GM13977 (cell line): ENCODE measurements at regions not wholly inside any gene's neighbourhood (a gene's known extent, or its start where the extent isn't known, plus 50 kb on each side); places are given as distances from the start of the nearest gene placed in this dataset.

Experiments used
- DNase-seq: peaks from one replicate; pipeline ENCODE4 v3.0.0; 2012; ENCODE audit warnings: low spot score
- in situ Hi-C: fragments of 300-500 bp; cut with MboI; formaldehyde crosslinking; loops from one replicate; pipeline ENCODE4 v1.12.0; 2022; ENCODE audit warnings: low sequenced_read_pairs, low pct_unique_long_range_greater_than_20kb, mixed read lengths, inconsistent platforms; ENCODE audit not compliant: unreplicated experiment
- TF ChIP-seq, protein P1 (sequence below): IDR thresholded peaks from 2 replicates; pipeline ENCODE4 v1.5.1; 2012; ENCODE audit warnings: mild to moderate bottlenecking, control low read depth; ENCODE audit not compliant: insufficient read depth; ENCODE audit errors: extremely low read depth, missing control alignments

DNA sequence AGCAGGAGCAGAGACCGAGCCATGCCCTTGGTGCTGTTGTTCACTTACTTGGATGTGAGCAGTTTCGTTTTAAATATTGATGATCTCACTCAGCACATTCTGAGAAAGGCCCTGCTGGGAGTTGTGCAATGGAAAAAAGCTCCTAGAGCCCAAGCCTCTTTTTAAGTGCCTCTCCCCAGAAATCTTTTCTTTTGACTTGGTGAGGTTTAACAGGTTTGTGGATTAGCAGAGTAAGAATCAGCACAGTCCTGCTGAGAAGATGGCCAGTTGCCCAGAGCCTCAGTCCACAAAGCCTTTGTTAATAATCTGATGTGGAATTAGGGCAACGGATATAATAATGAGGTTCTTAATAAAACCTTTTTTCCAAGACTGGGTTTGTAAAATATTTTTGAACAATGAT, 157.5 kb upstream of the ATP6AP2 start:
- in situ Hi-C loops: no loop called here
- DNase-seq: no peak
- TF ChIP-seq, protein P1, sequence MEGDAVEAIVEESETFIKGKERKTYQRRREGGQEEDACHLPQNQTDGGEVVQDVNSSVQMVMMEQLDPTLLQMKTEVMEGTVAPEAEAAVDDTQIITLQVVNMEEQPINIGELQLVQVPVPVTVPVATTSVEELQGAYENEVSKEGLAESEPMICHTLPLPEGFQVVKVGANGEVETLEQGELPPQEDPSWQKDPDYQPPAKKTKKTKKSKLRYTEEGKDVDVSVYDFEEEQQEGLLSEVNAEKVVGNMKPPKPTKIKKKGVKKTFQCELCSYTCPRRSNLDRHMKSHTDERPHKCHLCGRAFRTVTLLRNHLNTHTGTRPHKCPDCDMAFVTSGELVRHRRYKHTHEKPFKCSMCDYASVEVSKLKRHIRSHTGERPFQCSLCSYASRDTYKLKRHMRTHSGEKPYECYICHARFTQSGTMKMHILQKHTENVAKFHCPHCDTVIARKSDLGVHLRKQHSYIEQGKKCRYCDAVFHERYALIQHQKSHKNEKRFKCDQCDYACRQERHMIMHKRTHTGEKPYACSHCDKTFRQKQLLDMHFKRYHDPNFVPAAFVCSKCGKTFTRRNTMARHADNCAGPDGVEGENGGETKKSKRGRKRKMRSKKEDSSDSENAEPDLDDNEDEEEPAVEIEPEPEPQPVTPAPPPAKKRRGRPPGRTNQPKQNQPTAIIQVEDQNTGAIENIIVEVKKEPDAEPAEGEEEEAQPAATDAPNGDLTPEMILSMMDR: no peak

DNA sequence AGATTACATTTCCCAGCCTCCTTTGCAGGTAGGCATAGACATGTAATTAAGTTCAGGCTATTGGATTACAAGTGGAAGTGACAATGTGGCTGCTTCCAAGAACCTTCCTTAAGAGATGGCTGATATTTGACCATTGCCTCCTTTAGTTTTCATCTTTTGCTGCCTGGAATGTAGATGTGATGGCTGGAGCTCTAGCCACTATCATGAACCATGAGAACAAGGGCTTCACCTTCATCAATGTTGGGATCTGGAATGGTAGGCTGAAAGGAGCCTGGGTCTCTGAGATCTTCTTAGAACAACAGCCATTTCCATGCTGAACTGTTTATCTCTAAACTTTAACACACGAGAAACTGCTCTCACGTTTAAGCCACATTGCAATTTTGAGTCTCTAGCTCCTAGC, 158.7 kb upstream of the ATP6AP2 start:
- in situ Hi-C loops: no loop called here
- DNase-seq: no peak
- TF ChIP-seq, protein P1: no peak

DNA sequence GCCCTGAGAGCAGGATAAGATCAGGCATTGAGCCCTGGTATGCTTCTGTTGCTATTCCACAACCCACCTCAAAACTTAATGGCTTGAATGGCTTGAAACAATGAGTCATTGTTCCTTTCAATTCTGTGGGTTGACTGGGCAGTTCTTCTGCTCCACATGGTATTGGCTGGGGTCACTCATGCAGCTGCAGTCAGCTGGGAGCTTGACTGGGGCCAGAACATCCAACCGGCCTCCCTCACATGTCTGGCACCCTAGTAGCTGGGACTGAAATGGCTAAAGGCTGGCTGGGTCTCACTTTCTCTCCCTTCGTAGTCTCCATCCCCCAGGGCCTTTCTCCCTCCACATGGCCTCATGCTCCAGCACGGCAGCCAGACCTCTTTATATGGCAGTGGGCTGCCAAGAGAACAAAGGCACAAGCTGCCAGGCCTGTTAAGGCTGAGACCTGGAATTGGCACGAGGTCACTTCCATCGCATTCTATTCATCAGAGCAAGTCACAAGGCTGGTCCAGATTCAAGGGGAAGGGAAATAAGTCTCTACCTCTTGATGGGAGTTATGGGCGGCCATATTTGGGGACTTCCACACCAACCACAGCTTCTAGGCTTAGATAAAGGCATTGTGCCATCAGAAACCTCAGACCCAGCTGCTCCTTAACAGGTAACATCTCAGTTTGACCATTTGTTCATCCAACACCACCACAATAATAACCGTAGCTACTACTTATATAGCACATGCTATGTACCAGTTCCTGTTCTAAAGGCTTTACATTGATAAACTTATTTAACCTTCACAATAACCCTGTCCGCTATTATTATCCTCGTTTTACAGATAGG, 159.7 kb upstream of the ATP6AP2 start:
- no peak for DNase-seq
- in situ Hi-C loops: no loop called here
- TF ChIP-seq, protein P1: no peak

DNA sequence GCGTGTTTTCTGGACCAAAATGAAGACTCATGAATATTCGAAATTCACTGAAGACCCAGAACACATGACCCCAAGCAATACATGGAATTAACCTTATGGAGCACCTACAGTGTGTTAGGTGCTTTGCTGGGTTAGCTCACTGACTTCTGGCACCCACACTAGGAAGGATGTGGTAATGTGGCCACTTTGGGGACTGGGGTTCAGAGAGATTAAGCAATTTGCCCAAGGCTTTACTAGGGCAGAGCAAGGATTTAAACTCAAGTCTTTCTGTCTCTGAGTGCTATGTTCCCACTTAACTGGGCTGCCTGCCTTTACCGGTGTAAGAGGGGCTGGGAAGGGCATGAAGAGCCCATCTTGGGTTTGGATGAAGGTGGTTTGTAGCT, 162.0 kb upstream of the ATP6AP2 start:
- in situ Hi-C loops: no loop called here
- TF ChIP-seq, protein P1: no peak
- DNase-seq: no peak

DNA sequence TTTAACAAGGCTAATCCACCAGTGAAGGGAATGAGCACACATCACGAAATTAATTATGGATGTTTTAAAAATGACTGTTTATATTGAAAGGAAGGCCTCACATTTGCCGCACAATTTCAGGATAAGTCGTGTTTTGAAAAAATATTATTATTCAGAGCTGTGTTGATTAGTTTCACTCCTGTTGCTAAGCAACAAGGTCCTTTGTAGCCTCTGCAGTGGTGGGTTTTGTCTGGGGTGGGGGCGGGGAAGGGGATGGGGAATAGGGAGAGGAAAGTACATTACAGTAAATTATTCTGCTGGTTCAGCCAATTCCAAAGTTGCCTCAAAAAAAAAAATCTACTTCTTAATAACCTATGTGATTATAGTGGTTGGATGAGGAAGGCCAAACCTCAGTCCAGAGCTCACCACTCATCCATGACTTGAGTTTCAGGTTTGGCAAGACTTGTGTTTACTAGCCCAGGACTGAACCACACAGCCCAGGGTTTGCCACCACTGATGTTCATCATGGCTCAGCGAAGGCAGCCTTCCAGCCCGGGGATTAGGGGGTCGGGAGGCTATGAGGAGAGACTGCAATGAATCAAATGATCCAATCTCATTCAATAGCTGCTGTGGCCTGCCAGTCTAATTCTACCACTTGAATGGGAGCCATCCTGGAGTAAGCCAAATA, 162.5 kb upstream of the ATP6AP2 start:
- TF ChIP-seq, protein P1: no peak
- DNase-seq: no peak
- in situ Hi-C loops: no loop called here

DNA sequence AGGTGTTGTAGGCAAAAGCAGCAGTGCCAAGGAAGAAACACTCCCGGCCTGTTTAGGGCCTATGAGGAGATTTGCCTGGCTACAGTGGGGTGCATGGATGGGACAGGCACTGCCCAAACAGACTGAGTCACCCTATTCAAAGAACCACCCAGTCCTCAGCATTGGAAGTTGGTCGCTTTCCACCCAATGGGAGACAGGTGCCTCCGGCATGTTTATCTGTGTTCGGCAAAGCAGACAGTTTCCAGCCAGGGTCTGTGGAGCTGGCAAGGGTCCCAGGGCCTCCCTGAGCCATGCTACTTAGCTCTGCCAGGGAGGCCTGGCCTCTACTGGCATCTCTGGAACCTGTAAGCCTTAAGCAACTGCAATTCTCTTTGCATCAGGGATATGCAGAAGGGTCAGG, 165.1 kb upstream of the ATP6AP2 start:
- no peak for DNase-seq
- in situ Hi-C loops: no loop called here
- TF ChIP-seq, protein P1: no peak
